HuH-7 (cell line): ENCODE measurements at regions not wholly inside any gene's neighbourhood (a gene's known extent, or its start where the extent isn't known, plus 50 kb on each side); places are given as distances from the start of the nearest gene placed in this dataset.

ENCODE experiments used
- DNase-seq: peaks from one replicate; pipeline ENCODE4 v3.0.0; 2011; ENCODE audit warnings: low spot score

DNA sequence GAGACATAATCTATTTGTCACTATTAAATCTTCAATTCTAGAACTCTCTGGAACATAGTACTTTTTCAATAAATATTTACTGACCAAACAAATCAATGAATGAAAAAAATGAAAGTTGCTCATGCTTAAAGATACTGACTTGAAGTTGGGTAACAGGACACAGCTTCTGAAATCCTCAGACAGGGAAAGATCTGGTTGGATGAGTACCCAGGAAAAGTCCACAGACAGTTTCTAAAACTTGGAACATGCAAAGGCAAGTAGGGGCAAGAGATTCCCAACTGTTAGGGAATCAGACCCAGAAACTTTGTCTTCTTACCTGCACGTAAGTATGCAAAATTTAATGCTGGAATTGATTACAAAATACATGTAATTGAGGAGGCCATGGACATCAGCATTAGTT lies 366.2 kb downstream of the ACTL7B start:
- no peak for DNase-seq

DNA sequence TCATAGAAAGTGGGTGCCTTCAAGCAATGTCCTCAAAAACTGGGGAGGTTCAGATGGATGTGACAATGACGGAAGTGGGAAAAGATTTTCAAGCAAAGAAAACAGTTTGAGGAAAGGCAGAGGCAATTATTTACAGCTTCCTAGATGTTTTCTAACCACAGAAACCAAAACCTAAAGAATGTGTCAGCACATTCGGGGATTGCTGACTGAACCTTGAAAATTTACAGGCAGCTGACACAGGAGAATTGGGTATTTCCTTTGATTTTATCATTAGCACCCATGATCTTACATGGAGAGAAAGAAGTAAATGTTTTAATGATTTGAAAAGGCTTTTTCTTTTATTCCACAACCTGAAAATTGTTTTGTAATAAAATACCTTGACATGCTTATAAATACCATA lies 369.0 kb downstream of the ACTL7B start:
- no peak for DNase-seq

DNA sequence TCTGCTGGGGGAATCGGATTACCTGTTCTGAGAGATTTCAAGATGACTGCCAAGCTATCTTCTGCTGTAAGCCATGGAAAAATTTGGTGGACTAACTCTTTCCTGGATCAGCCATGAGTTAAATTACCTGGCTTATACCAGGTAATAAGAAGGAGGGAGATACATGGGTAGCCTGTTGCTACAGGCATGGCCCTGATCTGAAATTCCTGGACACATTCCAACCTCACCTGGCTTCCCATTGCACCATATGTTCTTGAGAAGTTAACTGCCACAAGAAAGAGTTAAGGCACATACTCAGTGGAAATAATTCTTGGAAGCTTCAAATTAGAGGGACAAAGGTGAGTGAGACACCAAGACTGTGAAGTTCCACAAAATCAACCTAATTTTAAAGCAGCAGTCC lies 371.3 kb downstream of the ACTL7B start:
- DNase-seq, result no peak

DNA sequence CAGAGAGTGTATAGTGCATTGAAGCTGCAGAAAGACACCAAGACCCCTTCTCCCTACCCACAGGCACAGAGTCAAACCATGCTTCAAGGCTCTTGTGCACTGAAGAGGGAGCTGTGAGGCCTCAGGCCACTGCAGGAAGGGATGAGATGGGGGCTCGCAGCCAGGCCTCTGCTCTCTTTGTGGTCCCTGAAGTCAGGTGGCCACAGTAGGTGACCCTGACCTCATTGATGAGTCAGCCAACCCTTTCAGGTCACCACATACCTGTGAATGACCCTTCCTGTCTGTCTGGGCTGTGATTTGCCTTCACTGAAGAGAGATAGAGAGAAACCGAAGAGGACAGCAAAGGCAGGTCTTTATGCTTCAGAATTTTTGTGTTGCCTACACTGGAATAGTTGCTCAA lies 372.1 kb downstream of the ACTL7B start:
- DNase-seq, result no peak

DNA sequence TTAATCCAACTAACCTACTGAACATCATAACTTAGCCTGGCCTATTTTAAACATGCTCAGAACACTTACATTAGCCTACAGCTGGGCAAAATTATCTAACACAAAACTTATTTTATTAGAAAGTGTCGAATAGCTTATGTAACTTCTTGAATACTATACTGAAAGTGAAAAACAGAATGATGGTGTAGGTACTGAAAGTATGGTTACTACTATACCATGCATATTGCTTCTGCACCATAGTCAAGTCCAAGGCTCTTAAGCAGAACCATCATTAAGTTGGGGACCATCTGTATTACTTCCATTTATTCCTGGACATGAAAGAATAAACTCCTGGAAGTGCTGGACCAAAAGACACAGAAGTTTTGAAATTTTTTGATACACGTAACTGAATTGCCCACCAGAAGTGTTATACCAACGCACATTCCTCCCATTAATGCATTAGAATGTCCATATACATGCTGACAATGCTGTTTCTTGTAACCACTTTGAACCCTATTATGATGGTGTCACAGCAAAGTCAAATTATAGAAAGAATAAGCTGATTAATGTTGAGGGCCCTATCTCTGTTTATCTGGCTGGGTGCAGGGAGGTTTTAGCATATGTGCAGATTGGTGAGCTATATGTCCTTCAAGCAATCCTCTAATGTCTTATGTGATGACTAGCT lies 375.7 kb downstream of the ACTL7B start:
- DNase-seq, result no peak

DNA sequence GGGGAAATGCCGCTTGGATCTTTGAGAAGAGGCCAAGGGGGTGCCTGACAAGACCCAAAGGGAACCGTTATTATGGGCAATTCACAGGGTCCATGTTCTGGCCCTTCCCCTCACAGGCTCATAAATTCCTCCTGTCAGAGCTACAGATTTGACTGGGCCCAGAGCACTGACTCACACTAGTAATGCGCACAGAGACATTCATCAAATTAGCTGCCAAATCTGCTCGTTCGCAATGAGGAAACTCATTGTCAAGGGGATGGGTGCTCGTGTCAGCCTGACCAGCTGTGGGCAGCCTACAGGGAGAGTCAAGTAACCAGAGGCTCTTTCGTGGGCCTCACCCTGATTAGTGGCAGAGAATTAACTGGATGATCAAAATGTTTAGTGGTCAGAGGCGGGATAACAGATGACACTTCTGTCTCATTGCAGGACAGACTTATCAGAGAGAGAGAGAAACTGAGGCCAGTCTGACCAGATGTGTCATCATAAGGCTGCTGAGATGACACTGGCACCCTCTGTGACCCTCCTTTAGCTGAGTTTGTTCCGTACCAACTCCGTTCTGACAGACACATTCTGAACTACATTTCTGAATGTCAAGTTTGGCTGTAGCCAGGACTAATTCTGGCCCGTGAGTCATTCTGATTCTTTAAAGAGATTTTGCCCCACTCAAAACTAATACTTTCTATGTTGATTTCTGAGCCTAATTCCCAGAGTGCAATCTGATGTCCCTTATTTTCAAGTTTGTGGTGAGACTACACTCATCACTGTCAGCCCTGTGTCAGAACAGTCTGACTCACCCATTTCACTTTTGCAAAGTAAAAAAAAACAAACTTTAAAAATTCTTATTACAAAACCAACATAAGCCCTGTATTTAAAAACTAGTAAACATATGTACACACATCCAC lies 377.1 kb downstream of the ACTL7B start:
- no peak for DNase-seq

- no peak for DNase-seq
These were observed 378.2 kb downstream of the ACTL7B start for GRCh38 chr9:108477529-108478006.

DNA sequence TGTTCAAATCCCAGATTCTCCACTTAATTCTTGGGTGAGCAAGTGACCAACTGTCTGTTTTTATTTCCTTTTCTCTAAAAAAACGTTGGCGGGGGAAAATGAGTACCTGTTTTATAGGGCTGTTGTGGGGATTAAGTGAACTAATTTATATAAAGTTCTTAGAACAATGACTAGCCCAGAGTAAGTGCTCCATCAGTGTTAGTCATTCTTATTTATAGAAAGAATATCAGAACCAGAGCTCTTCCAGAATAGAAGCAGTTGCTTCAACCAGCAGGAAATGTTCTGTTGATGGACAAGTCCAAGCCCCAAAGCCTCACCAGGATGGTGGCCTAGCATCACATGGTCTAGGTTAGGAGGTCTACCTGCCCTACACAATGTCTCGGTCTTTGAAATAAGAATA lies 379.2 kb downstream of the ACTL7B start:
- no peak for DNase-seq

- DNase-seq, result no peak
These were observed 380.0 kb downstream of the ACTL7B start for GRCh38 chr9:108475813-108476212.

DNA sequence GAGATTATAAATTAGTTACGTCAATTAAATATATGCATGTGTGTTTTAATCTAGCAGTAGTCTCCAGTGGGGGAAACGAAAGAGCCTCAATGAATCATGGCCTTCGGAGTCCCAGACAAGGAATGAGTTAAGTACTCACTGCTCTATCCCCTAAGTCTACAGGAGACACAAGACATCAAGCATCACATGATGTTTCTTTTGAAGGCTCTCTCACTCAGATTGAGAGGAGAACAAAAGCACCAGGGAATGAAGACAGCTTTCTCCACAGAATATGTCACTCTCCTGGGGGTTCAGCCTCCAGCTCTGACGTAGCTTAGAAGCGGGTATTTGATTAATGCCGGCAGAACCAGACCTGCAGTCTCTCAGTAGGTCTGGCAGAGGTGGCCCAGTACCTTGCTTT lies 381.4 kb downstream of the ACTL7B start:
- DNase-seq, result no peak

GRCh38 chr9:108473209-108474112 lies 382.3 kb downstream of the ACTL7B start:
- no peak for DNase-seq

- no peak for DNase-seq
These were observed 386.1 kb downstream of the ACTL7B start for GRCh38 chr9:108469654-108470053.

- DNase-seq, result no peak
These were observed 387.4 kb downstream of the ACTL7B start for GRCh38 chr9:108468364-108468763.

DNA sequence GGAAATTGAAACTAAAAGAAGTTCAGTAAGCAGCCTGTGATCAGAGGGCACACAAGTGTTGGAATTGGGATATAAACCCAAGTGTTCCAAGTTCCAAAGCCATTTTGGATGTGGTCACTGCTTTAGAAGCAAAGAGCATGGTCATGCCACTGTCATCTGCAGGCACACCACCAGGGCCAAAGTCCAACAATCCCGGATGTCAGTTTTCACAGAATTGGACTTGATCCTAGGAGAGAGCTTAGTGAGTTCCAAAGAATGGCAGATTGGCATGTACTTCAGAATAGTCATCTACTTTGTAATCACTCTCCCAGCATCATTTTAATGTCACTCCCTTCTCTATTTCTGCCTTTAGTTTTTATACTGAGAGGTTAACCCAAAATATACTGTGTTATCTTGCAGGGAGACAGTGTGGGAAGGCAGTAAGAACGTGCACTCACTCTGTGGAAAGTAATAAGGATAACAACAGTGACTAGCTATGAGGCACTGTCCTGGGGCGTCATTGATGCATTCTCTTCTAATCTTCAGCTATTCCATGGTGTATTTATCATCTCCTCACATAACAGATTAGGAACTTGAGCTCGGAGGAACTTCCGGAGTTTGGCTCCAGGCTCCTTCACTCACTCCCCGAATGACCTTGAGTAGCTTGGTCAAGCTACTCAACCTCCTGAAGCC lies 388.0 kb downstream of the ACTL7B start:
- no peak for DNase-seq

DNA sequence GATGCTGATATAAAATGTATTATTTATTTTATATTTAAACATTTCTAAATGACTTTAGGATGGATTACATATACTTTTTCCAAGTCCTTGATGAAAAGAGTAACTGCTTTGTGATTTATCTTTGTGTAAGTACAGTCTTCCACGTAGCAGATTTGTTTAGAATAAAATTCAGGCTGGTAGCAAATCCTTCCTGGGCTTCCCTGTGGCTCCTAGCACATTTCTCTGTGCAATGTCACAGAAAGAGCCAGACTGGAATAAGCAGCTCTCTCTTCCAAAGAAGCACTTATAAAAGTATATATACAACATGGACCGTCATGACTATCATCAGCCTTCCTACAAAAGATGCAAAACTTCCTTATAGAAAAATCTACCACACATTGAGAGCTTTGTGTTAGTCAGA lies 388.6 kb downstream of the ACTL7B start:
- DNase-seq, result no peak

DNA sequence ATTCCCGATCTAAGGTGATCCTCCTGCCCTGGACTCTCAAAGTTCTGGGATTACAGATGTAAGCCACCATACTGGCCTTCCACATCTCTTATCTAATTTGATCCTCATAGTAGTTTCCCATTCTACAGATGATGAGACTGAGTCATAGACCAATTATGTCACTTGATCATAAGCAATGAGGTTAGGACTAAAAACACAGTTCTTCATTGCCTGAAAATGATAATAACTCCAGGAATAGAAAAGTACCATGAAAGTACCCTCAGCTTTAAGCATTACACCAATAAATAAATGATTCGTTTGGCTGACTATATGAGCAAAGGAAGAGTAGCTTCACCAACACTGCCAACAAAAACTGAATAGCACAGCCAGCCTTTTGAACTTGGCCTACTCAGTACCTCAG lies 389.5 kb downstream of the ACTL7B start:
- no peak for DNase-seq

- no peak for DNase-seq
These were observed 391.7 kb downstream of the ACTL7B start for GRCh38 chr9:108463932-108464606.

DNA sequence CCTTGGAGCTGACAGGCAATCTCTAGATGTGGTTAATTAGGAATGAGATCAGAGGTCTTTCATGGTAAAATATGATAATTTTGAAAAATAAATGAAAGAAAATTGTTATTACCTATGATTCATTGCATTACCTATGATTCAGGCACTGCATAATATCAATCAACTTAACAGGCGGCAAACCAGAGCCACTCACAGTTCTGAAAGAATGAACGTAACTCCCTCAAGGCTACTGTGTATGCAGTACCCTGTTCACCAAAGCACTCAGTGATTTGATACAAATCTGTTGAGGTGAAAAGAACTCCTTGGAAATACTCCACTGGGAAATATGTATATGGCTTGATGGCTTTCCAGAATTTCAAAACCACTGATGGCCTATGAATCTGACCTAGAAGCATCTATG lies 398.9 kb downstream of the ACTL7B start:
- no peak for DNase-seq

DNA sequence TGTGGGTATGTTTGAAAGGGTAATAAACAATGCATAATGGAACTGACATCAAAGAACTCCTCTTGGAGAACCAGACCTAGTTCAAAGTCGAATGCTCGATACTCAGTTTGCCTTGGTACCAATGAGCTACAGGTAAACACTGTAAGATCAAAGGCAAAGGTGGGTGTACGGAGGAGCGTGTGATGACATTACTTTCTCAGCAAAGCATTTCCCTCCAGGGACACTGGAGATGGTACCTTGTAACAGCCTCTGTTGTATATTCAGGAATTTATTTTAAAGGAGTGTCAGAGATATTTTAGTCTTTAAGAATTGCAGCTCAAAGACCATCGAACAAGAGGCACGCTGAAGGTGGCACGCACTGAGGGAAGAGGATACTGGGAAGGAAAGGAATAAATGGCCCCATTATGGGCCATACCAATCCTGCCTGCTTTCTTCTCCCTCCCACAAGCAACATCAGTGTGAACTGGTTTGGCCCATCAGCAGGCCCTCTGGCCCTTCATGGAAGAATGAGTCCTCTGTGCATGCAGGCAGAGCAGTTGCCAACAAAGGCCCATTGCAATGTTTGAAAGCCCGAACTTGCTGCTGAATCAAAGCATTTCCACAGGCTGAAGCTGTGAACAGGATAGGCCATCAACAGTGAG lies 410.2 kb downstream of the ACTL7B start:
- DNase-seq, result no peak
